Right lobe of liver (tissue), 6 donors: ENCODE measurements at regions not wholly inside any gene's neighbourhood (a gene's known extent, or its start where the extent isn't known, plus 50 kb on each side); places are given as distances from the start of the nearest gene placed in this dataset.

ENCODE experiments used
- ATAC-seq, 4 donors: fragments of 200-7000 bp; cut with Tn5 transposase; one replicate each; pipeline ENCODE4 v1.9.1; 2020; ENCODE audit warnings: mild to moderate bottlenecking in 4 of 4, moderate library complexity in 4 of 4
- DNase-seq, 3 donors: peaks; one replicate each; pipeline ENCODE4 v3.0.0-alpha.2; 2020
- H3K27ac ChIP-seq, 3 donors: fragments of 200-600 bp; one replicate each; pipeline ENCODE4 v1.8.0; 2022
- H3K27me3 ChIP-seq, 2 donors: fragments of 200-600 bp; one replicate each; pipeline ENCODE4 v1.8.0; 2022
- H3K36me3 ChIP-seq, 4 donors: fragments of 200-600 bp; sonication (generic) in 1 of 4; one replicate each; pipeline versions ENCODE4 v1.5.1 to v1.8.0; 2017 to 2022; ENCODE audit warnings: control low read depth in 1 of 4
- H3K4me1 ChIP-seq, 4 donors: fragments of 200-600 bp; sonication (generic) in 1 of 4; one replicate each; pipeline versions ENCODE4 v1.5.1 to v1.8.0; 2017 to 2022; ENCODE audit warnings: control low read depth in 1 of 4
- H3K4me3 ChIP-seq, 3 donors: fragments of 200-600 bp; one replicate each; pipeline ENCODE4 v1.8.0; 2022
- H3K9me3 ChIP-seq, 4 donors: fragments of 200-600 bp; sonication (generic) in 1 of 4; one replicate each; pipeline versions ENCODE4 v1.5.1 to v1.8.0; 2017 to 2022; ENCODE audit warnings: control low read depth in 1 of 4
- POLR2A ChIP-seq: fragments of 450-650 bp; IDR thresholded peaks from one replicate; pipeline ENCODE4 v1.6.1; 2017; ENCODE audit warnings: antibody characterized with exemption, mild to moderate bottlenecking
- WGBS: methylation state at CpG from one replicate; pipeline ENCODE4 v1.1.6; 2018; ENCODE audit warnings: low coverage, low lambda C conversion rate; ENCODE audit not compliant: insufficient coverage; ENCODE audit errors: missing lambda C conversion rate; 5-methylcytosine and 5-hydroxymethylcytosine counted together
- intact Hi-C, 2 donors: fragments of 100-400 bp; cut with DNase I; formaldehyde crosslinking; loops; one replicate each; pipeline versions ENCODE4 v1.11.2 to v1.14.1; 2022
- TF ChIP-seq, protein P1 (sequence below), 4 donors: fragments of 200-600 bp in 3 of 4; fragments of 450-650 bp in 1 of 4; IDR thresholded peaks; one replicate each; pipeline versions ENCODE4 v1.5.1 to v1.8.0; 2016 to 2022; ENCODE audit warnings: antibody characterized with exemption in 4 of 4, mild to moderate bottlenecking in 2 of 4
- donor health status: DM: no; HTN: yes; CAD: no.
- donor health status: DM: no; HTN: no; CAD: no.
- donor health status: DM: no; HTN: no; CAD: no.
- donor health status: DM: no; HTN: yes; CAD: no.
- donor health status: DM: no; HTN: yes; CAD: no.

DNA sequence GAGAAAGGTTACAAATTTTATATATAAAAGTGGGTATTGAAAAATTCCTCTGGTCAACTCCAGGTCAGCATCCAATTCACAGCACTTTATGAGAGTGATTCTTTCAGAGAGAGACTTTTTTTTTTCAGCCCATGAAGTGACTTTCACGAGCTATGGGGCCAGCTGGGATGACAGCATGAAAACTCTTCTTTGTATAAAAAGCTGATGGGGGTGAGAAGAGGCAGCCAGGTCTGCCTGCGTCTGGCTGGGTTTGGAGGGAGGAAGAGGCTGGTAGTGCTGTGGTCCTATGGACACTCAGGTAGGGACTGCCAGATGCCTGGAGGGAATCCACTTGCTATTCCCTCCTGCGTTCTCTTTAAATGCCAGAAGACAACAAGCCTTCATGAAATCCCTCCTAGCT, 250.6 kb downstream of the UTP18 start:
- intact Hi-C loops: no loop called here
- TF ChIP-seq POLR2A: no peak
- TF ChIP-seq, protein P1, sequence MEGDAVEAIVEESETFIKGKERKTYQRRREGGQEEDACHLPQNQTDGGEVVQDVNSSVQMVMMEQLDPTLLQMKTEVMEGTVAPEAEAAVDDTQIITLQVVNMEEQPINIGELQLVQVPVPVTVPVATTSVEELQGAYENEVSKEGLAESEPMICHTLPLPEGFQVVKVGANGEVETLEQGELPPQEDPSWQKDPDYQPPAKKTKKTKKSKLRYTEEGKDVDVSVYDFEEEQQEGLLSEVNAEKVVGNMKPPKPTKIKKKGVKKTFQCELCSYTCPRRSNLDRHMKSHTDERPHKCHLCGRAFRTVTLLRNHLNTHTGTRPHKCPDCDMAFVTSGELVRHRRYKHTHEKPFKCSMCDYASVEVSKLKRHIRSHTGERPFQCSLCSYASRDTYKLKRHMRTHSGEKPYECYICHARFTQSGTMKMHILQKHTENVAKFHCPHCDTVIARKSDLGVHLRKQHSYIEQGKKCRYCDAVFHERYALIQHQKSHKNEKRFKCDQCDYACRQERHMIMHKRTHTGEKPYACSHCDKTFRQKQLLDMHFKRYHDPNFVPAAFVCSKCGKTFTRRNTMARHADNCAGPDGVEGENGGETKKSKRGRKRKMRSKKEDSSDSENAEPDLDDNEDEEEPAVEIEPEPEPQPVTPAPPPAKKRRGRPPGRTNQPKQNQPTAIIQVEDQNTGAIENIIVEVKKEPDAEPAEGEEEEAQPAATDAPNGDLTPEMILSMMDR (IDR thresholded peaks at IDR 0.05): no peak
- H3K9me3 ChIP-seq: no peaks in the 10 kb centered on the region
- no peak overlapping the region for H3K27ac ChIP-seq
- H3K4me3 ChIP-seq: no peak overlapping the region
- H3K27me3 ChIP-seq: no peaks in the 10 kb centered on the region
- H3K36me3 ChIP-seq: no peaks in the 10 kb centered on the region
- 58% methylated on average over 3 of the region's 3 CpGs for WGBS
- no peaks in the 10 kb centered on the region for H3K4me1 ChIP-seq
- ATAC-seq (no peak), DNase-seq (no peak)

DNA sequence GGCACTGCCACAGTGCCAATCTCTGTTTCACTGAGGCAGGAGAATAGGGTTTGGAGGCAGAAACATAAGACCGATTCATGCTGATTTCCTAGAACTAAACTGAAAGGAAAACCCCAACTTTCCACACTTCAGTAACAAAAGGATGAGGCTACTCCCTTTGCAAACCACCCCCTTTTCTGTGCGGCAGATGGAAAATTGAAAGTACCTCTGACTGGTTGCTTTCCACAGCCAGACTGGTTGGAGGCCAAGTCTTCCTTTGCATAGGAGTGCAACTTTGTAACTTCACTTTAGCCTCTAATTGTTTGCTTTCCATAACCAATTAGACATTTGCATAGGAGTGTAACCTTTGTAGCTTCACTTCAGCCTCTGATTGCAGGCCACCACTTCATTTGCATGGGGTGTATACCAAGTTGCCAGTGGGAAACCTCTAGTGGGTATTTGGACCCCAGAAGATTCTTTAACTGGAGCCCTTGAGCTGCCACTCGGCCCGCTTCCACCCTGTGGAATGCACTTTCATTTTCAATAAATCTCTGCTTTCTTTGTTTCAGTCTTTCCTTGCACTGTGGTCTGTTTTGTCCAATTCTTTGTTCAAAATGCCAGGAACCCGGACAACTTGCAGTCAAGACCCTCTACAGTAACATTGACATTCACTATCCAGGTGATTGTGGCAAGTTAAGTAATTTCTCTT, 252.0 kb downstream of the UTP18 start:
- Histone ChIP-seq H3K27ac (no peak overlapping the region), H3K27me3 (no peaks in the 10 kb centered on the region)
- 92% methylated on average over 5 of the region's 5 CpGs for WGBS

DNA sequence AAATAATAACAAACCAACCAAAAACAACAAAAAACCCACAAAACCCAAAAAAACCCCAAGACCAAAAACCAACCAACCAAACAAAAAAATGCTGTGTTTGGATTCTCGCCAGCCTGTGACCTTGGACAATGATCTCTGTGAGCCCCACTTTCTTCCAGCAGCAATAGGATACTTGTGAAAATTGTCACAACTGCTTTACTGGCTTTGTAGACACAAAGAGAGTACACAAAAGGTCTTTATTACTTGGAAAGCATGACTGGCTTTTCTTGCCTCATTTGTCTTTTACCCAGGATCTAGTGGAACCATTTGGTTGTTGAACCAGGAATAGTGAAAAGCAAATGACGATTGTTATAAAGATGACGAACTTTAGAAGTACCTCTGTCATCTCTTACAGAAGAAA, 256.6 kb downstream of the UTP18 start:
- Histone ChIP-seq H3K36me3 (no peaks in the 10 kb centered on the region), H3K27me3 (no peaks in the 10 kb centered on the region), H3K9me3 (no peaks in the 10 kb centered on the region), H3K4me3 (no peak overlapping the region), H3K4me1 (no peaks in the 10 kb centered on the region), H3K27ac (no peak overlapping the region)
- no peak for TF ChIP-seq POLR2A
- TF ChIP-seq, protein P1 (IDR thresholded peaks at IDR 0.05): no peak
- intact Hi-C loops: no loop called here
- DNase-seq (no peak), ATAC-seq (no peak)
- 52% methylated on average over 3 of the region's 3 CpGs for WGBS

More for the DNA sequence above, 252.0 kb downstream of the UTP18 start:
- intact Hi-C loops: no loop called here
- Histone ChIP-seq H3K36me3 (no peaks in the 10 kb centered on the region), H3K9me3 (no peaks in the 10 kb centered on the region), H3K4me3 (no peak overlapping the region), H3K4me1 (no peaks in the 10 kb centered on the region)
- DNase-seq: no peak
- no peak for TF ChIP-seq POLR2A
- TF ChIP-seq, protein P1 (IDR thresholded peaks at IDR 0.05): no peak
- ATAC-seq: no peak

DNA sequence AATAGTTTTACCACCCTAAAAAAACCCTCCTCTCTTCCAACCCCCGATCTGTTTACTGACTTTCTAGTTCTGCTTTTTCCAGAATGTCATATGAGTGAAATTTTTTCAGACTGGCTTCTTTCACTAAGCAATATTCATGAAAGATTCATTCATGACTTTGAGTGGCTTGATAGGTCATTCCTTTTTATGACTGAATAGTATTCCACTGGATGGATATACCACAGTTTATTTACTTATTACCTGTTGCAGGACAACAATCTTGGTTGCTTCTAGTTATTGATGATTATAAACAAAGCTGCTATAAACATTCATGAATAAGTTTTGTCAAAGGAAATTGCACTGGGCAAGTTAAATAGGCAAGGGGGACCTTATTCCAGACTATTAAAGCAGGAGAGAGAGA, 264.2 kb downstream of the UTP18 start:
- Histone ChIP-seq H3K9me3 (no peaks in the 10 kb centered on the region), H3K27me3 (no peaks in the 10 kb centered on the region), H3K4me1 (no peaks in the 10 kb centered on the region), H3K27ac (no peak overlapping the region), H3K4me3 (no peak overlapping the region), H3K36me3 (no peaks in the 10 kb centered on the region)
- 83% methylated on average over 1 of the region's 1 CpG for WGBS
- intact Hi-C loops: no loop called here
- ATAC-seq: no peak
- no peak for DNase-seq
- no peak for TF ChIP-seq POLR2A
- TF ChIP-seq, protein P1 (IDR thresholded peaks at IDR 0.05): no peak

DNA sequence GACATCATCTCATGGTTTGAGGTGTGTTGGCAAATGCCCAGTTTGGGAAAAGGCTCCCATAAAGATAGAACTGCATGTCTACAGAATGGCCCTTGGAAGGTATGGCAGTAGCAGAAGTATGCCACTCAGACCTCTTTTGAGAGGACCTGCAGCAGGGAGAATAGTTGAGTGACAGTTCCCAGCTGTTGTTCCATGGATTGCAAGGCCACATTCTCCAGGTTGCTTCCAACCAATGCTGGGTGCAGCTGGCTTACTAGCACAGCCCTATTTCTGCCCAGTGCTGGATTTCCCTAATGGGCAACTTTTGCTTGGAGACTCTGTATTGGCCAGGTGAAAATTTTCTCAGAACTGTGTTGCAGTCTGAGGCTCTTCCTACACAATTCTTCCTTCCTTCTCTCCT, 266.2 kb downstream of the UTP18 start:
- ATAC-seq: no peak
- no peak for TF ChIP-seq POLR2A
- TF ChIP-seq, protein P1 (IDR thresholded peaks at IDR 0.05): no peak
- Histone ChIP-seq H3K4me1 (no peaks in the 10 kb centered on the region), H3K4me3 (no peak overlapping the region), H3K27me3 (no peaks in the 10 kb centered on the region), H3K36me3 (no peaks in the 10 kb centered on the region), H3K9me3 (no peaks in the 10 kb centered on the region), H3K27ac (no peak overlapping the region)
- no peak for DNase-seq
- intact Hi-C loops: no loop called here
